Astrocyte of the spinal cord (primary cell): ENCODE measurements at regions not wholly inside any gene's neighbourhood (a gene's known extent, or its start where the extent isn't known, plus 50 kb on each side); places are given as distances from the start of the nearest gene placed in this dataset.

Experiments used
- DNase-seq: peaks from one replicate; pipeline ENCODE4 v3.0.0; 2011; ENCODE audit warnings: low read depth, low spot score
- H3K4me3 ChIP-seq: 2 replicates; pipeline ENCODE4 v1.5.1; 2011; ENCODE audit warnings: low read depth, mild to moderate bottlenecking, low read length, moderate library complexity
- in situ Hi-C: cut with HindIII; loops from 2 replicates; pipeline ENCODE4 v1.10.0; 2017; ENCODE audit warnings: low sequenced_read_pairs
- TF ChIP-seq, protein P1 (sequence below): IDR thresholded peaks from 2 replicates; pipeline ENCODE4 v1.5.1; 2012; ENCODE audit warnings: low read depth, mild to moderate bottlenecking, low read length, inconsistent platforms

- TF ChIP-seq, protein P1, sequence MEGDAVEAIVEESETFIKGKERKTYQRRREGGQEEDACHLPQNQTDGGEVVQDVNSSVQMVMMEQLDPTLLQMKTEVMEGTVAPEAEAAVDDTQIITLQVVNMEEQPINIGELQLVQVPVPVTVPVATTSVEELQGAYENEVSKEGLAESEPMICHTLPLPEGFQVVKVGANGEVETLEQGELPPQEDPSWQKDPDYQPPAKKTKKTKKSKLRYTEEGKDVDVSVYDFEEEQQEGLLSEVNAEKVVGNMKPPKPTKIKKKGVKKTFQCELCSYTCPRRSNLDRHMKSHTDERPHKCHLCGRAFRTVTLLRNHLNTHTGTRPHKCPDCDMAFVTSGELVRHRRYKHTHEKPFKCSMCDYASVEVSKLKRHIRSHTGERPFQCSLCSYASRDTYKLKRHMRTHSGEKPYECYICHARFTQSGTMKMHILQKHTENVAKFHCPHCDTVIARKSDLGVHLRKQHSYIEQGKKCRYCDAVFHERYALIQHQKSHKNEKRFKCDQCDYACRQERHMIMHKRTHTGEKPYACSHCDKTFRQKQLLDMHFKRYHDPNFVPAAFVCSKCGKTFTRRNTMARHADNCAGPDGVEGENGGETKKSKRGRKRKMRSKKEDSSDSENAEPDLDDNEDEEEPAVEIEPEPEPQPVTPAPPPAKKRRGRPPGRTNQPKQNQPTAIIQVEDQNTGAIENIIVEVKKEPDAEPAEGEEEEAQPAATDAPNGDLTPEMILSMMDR = no peak
- no peak for DNase-seq
- H3K4me3 ChIP-seq = no peak overlapping the region
- in situ Hi-C loops = no loop called here
Measured at GRCh38 chr17:73783945-73784603, 139.8 kb upstream of the SDK2 start.

- in situ Hi-C loops = no loop called here
- H3K4me3 ChIP-seq = no peak overlapping the region
- TF ChIP-seq, protein P1 = no peak
- no peak for DNase-seq
Measured at GRCh38 chr17:73785496-73785895, 141.3 kb upstream of the SDK2 start.

- in situ Hi-C loops = no loop called here
- H3K4me3 ChIP-seq = no peak overlapping the region
- TF ChIP-seq, protein P1 = no peak
- no peak for DNase-seq
Measured at GRCh38 chr17:73785958-73786743, 141.9 kb upstream of the SDK2 start.

- TF ChIP-seq, protein P1 = no peak
- no peak overlapping the region for H3K4me3 ChIP-seq
- in situ Hi-C loops = no loop called here
- DNase-seq = no peak
Measured at GRCh38 chr17:73787076-73788059, 143.1 kb upstream of the SDK2 start.

DNA sequence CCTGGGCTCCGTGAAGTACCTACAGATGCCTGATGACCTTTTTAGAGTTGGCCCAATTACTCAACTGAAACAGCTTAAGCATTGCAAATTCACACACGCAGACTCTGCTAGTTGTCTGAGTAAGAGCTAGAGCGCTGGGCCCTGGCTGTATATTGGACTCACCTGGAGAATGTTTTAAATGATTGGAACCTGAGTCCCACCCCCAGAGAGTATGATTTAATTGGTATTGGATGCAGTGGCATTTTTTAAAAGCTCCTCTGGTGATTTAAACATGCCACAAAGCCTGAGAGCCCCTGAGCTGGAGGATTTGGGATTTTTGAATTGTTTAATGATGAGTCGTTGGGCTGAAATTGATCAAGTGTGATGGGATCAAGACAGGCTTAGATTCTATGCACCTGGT is 143.9 kb upstream of the SDK2 start:
- no peak overlapping the region for H3K4me3 ChIP-seq
- in situ Hi-C loops = no loop called here
- TF ChIP-seq, protein P1 = no peak
- DNase-seq = no peak

GRCh38 chr17:73791121-73791520 is 146.9 kb upstream of the SDK2 start:
- DNase-seq = no peak
- TF ChIP-seq, protein P1 = no peak
- H3K4me3 ChIP-seq = no peak overlapping the region
- in situ Hi-C loops = no loop called here
